GM18511 (cell line): ENCODE measurements at regions not wholly inside any gene's neighbourhood (a gene's known extent, or its start where the extent isn't known, plus 50 kb on each side); places are given as distances from the start of the nearest gene placed in this dataset.

Experiments
- ATAC-seq: cut with Tn5 transposase; IDR thresholded peaks from one replicate; pipeline ENCODE4 v1.9.1; 2021; ENCODE audit warnings: mild to moderate bottlenecking, moderate library complexity; ENCODE audit not compliant: unreplicated experiment

- ATAC-seq = no peak
Measured at GRCh38 chr1:56017336-56017735, 562.0 kb downstream of the PLPP3 start.

- ATAC-seq = no peak
Measured at GRCh38 chr1:56003846-56004245, 575.5 kb downstream of the PLPP3 start.

DNA sequence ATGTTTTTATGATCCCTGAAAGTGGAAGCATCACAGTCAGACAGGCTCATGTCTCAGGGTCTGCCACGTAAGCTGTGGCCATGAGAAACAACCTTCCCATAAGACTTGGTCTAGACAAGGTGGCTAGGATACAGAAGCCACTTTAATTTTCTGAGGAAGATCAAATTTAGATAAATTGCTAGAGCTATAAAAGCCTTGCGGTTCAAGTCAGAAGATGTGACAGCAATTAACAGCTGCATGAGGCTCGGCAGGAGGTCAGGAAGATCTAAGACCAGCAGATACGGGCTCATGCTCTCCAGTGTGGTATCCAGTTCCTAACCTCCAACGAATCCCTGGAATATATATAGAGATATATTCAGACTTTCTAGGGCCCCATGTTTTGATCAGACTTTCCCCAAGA lies 577.1 kb downstream of the PLPP3 start:
- ATAC-seq = no peak

GRCh38 chr1:56000424-56000823 lies 578.9 kb downstream of the PLPP3 start:
- no peak for ATAC-seq

DNA sequence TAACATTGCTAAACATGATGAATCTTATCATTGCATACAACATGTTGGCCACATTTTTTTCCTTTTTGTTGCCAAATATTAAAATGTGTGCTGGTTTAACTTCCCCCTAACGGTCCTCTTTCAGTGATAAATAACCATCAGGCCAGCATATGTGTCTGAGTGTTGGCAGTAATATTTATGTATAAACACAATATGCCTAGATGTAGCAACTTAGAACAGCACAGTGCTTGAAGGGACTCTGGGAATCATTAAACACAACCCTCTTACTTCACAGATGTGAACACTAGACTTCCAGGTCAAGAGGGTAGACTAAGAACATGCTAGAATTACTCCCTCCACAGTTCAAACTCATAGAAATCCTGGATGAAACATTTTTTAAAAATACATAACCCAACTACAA lies 581.8 kb downstream of the PLPP3 start:
- no peak for ATAC-seq

GRCh38 chr1:55993646-55994318 lies 585.6 kb downstream of the PLPP3 start:
- no peak for ATAC-seq

GRCh38 chr1:55990007-55990406 lies 589.4 kb downstream of the PLPP3 start:
- no peak for ATAC-seq

DNA sequence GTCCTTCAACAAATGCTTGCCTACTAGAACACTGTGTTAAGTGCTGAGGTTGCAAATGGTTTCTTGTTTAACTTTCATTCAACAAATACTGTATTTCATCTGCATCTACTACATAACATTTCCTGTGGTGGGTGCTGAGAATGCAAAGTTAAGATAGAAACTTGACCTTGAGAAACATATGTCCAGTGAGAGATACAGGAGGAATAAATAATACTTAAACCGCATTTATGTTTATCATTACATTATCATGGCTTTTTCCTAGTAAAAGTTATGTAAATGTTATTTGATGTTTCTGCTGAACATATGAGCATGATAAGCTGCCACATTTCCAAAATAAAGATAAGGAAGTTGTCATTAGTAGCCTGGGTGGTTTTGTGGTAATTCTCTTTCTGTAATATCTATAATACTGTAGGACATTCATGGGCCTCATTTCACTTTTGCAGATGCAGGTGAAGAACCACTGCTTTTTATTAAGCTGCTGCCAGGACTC lies 590.4 kb downstream of the PLPP3 start:
- no peak for ATAC-seq

DNA sequence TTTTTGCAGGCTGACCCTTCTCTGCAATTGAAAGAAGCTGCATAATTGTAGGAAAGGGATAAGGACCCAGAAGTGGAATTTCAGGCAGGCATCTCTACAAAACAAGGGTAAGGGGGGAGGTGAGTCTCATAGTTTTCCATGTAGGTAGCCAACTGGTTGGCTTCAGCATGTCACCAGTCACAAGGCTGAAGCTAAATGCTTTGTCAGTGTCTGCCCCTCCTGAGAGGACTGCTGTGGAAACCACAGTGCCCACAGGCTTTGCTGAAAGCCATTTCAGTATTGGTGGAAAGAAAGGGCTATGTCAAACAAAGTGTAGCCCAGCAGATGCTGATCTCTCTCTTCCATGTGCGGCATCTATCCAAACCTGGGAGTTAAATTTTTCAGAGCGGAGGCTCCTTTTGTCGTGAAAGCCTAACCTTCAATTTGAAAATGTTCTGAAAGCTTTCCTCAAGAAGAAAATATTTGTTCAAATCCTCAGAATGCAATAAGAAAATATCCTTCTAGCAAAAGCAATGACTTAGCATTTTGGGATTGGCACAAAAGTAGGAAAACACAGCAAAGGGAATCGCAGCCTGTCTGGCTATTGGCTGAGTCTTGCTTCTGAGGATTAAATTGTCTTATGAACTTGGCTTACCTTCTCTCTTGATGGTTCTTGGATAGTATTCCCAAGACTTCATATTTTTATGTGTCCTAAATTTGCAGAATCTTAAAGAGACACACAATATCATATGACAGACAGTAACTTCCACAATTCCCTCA lies 591.7 kb downstream of the PLPP3 start:
- ATAC-seq = no peak

GRCh38 chr1:55986003-55986402 lies 593.4 kb downstream of the PLPP3 start:
- ATAC-seq = no peak

DNA sequence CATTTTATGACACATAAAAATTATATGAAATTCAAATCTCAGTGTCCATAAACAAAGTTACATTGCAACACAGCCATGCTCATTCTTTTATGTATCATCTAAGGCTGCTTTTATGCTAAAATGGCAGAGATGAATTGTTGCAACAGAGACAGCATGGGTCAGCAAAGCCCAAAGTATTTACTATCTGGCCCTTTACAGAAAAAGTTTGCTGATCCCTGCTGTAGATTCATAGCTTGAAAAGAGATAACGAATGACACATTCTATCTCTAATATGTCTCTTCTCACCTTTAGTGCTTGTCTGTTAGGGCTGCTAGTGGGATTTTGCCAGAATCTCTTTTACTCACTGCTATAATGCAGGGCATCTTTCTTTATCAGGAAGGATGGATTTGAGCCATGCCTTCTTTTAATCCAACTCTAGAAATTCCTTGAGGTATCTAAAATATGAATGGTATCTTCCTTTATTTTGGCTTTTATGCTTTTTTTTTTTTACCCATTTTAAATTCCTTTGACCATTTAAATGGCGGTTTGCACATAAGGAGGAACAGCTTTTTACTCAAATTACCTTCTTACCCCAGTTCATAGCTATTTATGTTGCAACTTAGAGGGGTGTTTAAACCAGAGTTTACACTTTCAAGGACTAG lies 598.2 kb downstream of the PLPP3 start:
- no peak for ATAC-seq

GRCh38 chr1:55980582-55980981 lies 598.8 kb downstream of the PLPP3 start:
- no peak for ATAC-seq

DNA sequence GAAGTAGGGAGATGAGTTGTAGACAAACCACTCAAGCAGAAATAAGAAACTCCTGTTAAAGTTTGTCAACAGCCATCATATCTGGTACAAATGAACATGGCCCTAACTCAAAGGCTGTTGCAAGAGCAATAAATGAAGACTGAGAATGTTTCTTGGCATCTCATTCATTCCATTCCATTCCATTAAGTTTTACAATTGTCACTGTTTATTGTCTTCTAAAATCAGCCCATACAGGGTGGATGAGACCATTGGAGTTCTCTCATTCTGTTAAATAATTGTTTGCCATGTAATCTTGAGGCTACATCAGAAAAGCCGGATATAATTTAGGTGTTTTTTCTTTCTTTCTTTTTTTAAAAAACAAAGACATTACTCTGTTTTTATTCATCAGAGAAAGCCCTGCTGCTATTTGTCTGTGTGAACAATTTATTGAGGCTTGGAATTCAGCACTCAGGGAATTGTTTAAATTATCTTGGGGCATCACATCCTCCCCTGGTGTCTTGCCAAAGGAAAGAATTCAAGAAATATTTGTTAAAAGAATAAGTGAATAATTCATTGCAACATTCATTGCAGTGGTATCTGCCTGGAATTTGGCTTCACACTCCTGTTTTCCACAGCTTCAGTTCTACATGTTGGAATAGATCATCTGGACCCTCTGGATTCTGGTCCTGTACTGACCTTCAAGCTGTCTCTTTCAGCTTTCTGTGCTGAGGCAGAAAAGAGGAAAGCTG lies 604.5 kb downstream of the PLPP3 start:
- no peak for ATAC-seq

GRCh38 chr1:55970526-55971110 lies 608.7 kb downstream of the PLPP3 start:
- no peak for ATAC-seq

- no peak for ATAC-seq
Measured at GRCh38 chr1:55969322-55969721, 610.0 kb downstream of the PLPP3 start.

DNA sequence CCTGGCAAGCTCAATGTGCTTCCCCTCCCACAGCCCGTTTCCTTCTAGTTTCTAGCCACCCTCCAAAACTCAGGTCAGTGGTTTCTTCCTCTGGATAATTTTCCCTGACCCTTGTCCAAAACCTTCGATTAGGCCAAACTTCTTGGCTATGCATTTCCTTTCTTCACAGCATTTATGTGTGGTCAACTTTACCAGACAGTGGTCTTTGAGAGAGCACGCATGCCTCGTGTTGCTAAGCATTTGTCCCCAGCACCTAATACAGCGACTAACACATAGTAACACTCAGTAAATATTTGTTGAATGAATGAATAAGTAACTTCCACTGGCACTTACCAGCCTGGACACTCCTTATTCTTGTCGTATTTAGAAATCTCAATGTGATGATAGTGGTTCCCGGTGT lies 610.7 kb downstream of the PLPP3 start:
- no peak for ATAC-seq

DNA sequence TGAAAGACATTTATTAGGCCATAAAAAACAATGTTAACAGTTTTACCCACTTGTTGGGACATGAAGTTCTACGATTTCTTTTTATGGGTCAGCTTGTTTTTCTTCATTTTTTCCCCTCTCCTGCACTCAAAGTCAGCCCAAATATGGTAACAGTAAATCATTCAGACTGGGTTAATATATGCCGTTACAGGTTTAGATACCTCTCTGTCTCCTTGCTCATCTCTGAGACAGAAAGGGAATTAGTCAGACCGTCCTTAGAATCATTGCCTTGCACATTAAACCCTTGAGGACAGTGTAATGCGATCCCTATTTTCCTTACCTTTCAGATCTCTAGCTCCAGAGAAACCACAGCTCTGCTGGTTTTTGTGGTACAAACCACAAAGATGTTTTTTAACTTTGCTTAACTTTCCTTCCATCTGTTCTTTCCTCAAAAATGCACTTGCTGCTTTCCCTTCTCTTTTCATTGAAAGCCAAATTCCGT lies 613.3 kb downstream of the PLPP3 start:
- ATAC-seq = no peak

DNA sequence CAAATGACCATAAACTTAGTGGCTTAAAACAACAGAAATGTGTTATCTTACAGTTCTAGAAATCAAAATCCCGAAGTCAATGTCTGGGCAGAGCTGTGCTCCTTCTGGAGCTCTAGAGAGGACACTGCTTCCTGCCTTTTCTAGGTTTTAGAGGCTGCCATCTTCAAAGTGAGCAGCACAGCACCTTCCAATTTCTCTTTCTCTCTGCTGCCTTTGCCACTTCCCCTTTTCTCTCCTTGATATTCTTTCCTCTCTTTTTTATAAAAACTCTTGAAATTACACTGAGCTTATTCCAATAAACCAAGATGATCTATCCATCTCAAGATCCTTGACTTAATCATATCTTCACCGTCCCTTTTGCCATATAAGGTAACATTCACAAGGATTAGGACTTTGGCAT lies 616.9 kb downstream of the PLPP3 start:
- ATAC-seq = no peak

- ATAC-seq = no peak
Measured at GRCh38 chr1:55959136-55959548, 620.2 kb downstream of the PLPP3 start.

GRCh38 chr1:55958498-55958897 lies 620.9 kb downstream of the PLPP3 start:
- no peak for ATAC-seq

DNA sequence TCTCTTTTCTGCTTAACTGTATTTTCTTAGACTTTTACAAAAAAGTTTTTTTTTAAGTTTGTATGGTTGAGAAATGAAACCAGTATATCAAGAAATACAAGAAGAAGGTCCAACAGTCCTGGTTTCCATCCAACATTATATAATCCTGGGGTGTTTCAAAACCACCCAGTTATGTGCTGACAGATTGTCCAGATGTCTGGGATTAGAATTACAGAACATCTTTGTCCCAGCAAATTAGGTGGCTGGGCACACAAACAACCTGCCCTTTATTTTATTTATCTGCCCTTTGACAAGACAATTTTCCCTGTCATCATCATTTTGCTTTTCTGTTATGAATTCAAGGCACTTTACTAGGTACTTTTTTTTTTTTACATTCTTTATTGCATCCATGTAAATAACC lies 622.1 kb downstream of the PLPP3 start:
- ATAC-seq = no peak
